Pancreas (tissue), 10 donors: ENCODE measurements at regions not wholly inside any gene's neighbourhood (a gene's known extent, or its start where the extent isn't known, plus 50 kb on each side); places are given as distances from the start of the nearest gene placed in this dataset.
"Not testable (repeated sequence)": the region's sequence is repeated elsewhere in the genome, so short reads cannot be mapped to it uniquely, and the experiment has no call there.

Experiments
- ATAC-seq, 4 donors: fragments of 200-7000 bp; cut with Tn5 transposase; one replicate each; pipeline versions ENCODE4 v1.8.0 to v1.9.1; 2020; ENCODE audit warnings: mild to moderate bottlenecking in 4 of 4, moderate library complexity in 4 of 4
- DNase-seq, 6 donors: peaks; one replicate each; pipeline ENCODE4 v3.0.0-alpha.2; 2020
- FAIRE-seq: peaks from 2 replicates; lab custom pipeline; 2012; peaks lifted over from hg19 to GRCh38; lab: Jason Lieb, UNC
- H3K27ac ChIP-seq, 4 donors: fragments of 200-600 bp; sonication (generic); 1 replicate in 3 of 4; 2 replicates in 1 of 4; pipeline versions ENCODE4 v1.5.0 to v1.8.0; 2020
- H3K27me3 ChIP-seq, 4 donors: fragments of 200-600 bp; one replicate each; pipeline ENCODE4 v1.8.0; 2021
- H3K36me3 ChIP-seq, 3 donors: fragments of 200-600 bp; sonication (generic) in 1 of 3; one replicate each; pipeline versions ENCODE4 v1.5.0 to v1.8.0; 2020 to 2021
- H3K4me1 ChIP-seq, 3 donors: fragments of 200-600 bp; one replicate each; pipeline ENCODE4 v1.8.0; 2021
- H3K4me3 ChIP-seq, 4 donors: fragments of 200-600 bp; sonication (generic) in 2 of 4; one replicate each; pipeline versions ENCODE4 v1.5.0 to v1.8.0; 2020 to 2021
- H3K9me3 ChIP-seq, 4 donors: fragments of 200-600 bp; one replicate each; pipeline ENCODE4 v1.8.0; 2021
- CTCF ChIP-seq, 4 donors: fragments of 200-600 bp; sonication (generic) in 3 of 4; IDR thresholded peaks; one replicate each; pipeline versions ENCODE4 v1.5.0 to v1.8.0; 2021; ENCODE audit warnings: antibody characterized with exemption in 4 of 4
- WGBS, 2 donors: extraction: QIAGEN DNeasy Blood & Tissue Kit; methylation state at CpG; one replicate each; pipeline ENCODE4 v1.1.7; 2013; 5-methylcytosine and 5-hydroxymethylcytosine counted together
- intact Hi-C, 3 donors: fragments of 100-400 bp; cut with DNase I; formaldehyde crosslinking; loops; one replicate each; pipeline versions ENCODE4 v1.11.1 to v1.14.2; 2022
- donor health status: healthy with polysubstance abuse.
- donor health status: DM: no; HTN: no; CAD: no; lungs with moderate emphysema.
- donor health status: DM: no; HTN: no; CAD: no.
- donor health status: control.
- donor health status: control.
- donor health status: Bipolar disorder and iron deficiency.
- donor health status: DM: yes; HTN: yes; CAD: no.
- donor health status: DM: no; HTN: no; CAD: no.
- donor health status: DM: no; HTN: no; CAD: no.
- donor health status: DM: yes; HTN: yes; CAD: no.

GRCh38 chr20:59101961-59102360 is 59.4 kb upstream of the PRELID3B start:
- Histone ChIP-seq H3K9me3 (no peaks in the 10 kb centered on the region), H3K36me3 (no peaks in the 10 kb centered on the region), H3K4me3 (no peak overlapping the region), H3K27ac (no peak overlapping the region), H3K4me1 (no peaks in the 10 kb centered on the region), H3K27me3 (peaks cover 0 to 14% (median 0%) of the 10 kb centered on the region in 4 donors)
- DNase-seq (no peak), ATAC-seq (no peak), FAIRE-seq (no peak)
- TF ChIP-seq CTCF (IDR thresholded peaks at IDR 0.05): no peak
- intact Hi-C loops: no loop called here
- 65 to 74% methylated on average over 5 of the region's 5 CpGs for WGBS, 2 donors

- H3K36me3 ChIP-seq, ATAC-seq, FAIRE-seq, H3K4me1 ChIP-seq, intact Hi-C loops, H3K9me3 ChIP-seq, DNase-seq, H3K27ac ChIP-seq, H3K4me3 ChIP-seq: not testable (repeated sequence)
- H3K27me3 ChIP-seq: peaks cover 0 to 14% (median 0%) of the 10 kb centered on the region in 4 donors
- 41 to 44% methylated on average over 3 of the region's 3 CpGs for WGBS, 2 donors
Observed at GRCh38 chr20:59099864-59100263, 57.3 kb upstream of the PRELID3B start.

- TF ChIP-seq CTCF (IDR thresholded peaks at IDR 0.05): no peak
- H3K27ac ChIP-seq: no peak overlapping the region
- WGBS, 2 donors: 69 to 74% methylated on average over 3 of the region's 3 CpGs
- no peak overlapping the region for H3K4me3 ChIP-seq
- DNase-seq (no peak), ATAC-seq (no peak), FAIRE-seq (no peak)
- H3K27me3 ChIP-seq: no peaks in the 10 kb centered on the region
- H3K4me1 ChIP-seq: no peaks in the 10 kb centered on the region
- intact Hi-C loops: no loop called here
- no peaks in the 10 kb centered on the region for H3K36me3 ChIP-seq
- no peaks in the 10 kb centered on the region for H3K9me3 ChIP-seq
Observed at GRCh38 chr20:59095140-59095539, 52.6 kb upstream of the PRELID3B start.

GRCh38 chr20:59094576-59094975 is 52.0 kb upstream of the PRELID3B start:
- H3K4me1 ChIP-seq: no peaks in the 10 kb centered on the region
- ATAC-seq (no peak), FAIRE-seq (no peak), DNase-seq (no peak)
- 82 to 87% methylated on average over 8 of the region's 8 CpGs for WGBS, 2 donors
- H3K27me3 ChIP-seq: no peaks in the 10 kb centered on the region
- intact Hi-C loops: no loop called here
- no peak for TF ChIP-seq CTCF (IDR thresholded peaks at IDR 0.05)
- no peaks in the 10 kb centered on the region for H3K36me3 ChIP-seq
- no peak overlapping the region for H3K27ac ChIP-seq
- H3K9me3 ChIP-seq: no peaks in the 10 kb centered on the region
- no peak overlapping the region for H3K4me3 ChIP-seq
